ENCODE measurements at regions not wholly inside any gene's neighbourhood (a gene's known extent, or its start where the extent isn't known, plus 50 kb on each side); places are given as distances from the start of the nearest gene placed in this dataset.

GRCh38 chr4:22573198-22573597, 57.3 kb upstream of the ADGRA3 start:
- TF ChIP-seq CTCF (IDR thresholded peaks at IDR 0.05; ENCODE audit: borderline replicate concordance, extremely low read depth, insufficient read depth), result no peak
- FAIRE-seq, result no peak

GRCh38 chr4:22573641-22574040, 57.8 kb upstream of the ADGRA3 start:
- FAIRE-seq (no peak), DNase-seq (no peak)
- Histone ChIP-seq H3K9me3 (ENCODE audit: control insufficient read depth in 2 of 3, insufficient read depth in 1 of 3, low read length in 3 of 3) (no peaks in the 10 kb centered on the region), H3K36me3 (ENCODE audit: control insufficient read depth in 2 of 3, insufficient read depth in 3 of 3, low read length in 3 of 3) (no peaks in the 10 kb centered on the region), H3K27ac (ENCODE audit: low read depth in 2 of 2, low read length in 2 of 2) (no peak overlapping the region), H3K4me1 (ENCODE audit: control insufficient read depth in 2 of 3, insufficient read depth in 2 of 3, low read depth in 1 of 3, low read length in 3 of 3) (peaks cover 0 to 3% (median 0%) of the 10 kb centered on the region in 3 donors), H3K9ac (ENCODE audit: low read length in 3 of 3) (no peak overlapping the region), H3K27me3 (ENCODE audit: control insufficient read depth, insufficient read depth, low read length) (no peaks in the 10 kb centered on the region), H3K4me3 (ENCODE audit: low read length in 3 of 3) (no peak overlapping the region)
- no peak for TF ChIP-seq CTCF (IDR thresholded peaks at IDR 0.05; ENCODE audit: borderline replicate concordance, extremely low read depth, insufficient read depth)
- intact Hi-C loops (cut with DNase I), result no loop called here

More at GRCh38 chr4:22573198-22573597, 57.3 kb upstream of the ADGRA3 start:
- DNase-seq, result peak in 2 of 5 donors; percentile 11 to 75
- Histone ChIP-seq H3K27ac (ENCODE audit: low read depth in 2 of 2, low read length in 2 of 2) (no peak overlapping the region), H3K4me1 (ENCODE audit: control insufficient read depth in 2 of 3, insufficient read depth in 2 of 3, low read depth in 1 of 3, low read length in 3 of 3) (no peaks in the 10 kb centered on the region), H3K9me3 (ENCODE audit: control insufficient read depth in 2 of 3, insufficient read depth in 1 of 3, low read length in 3 of 3) (no peaks in the 10 kb centered on the region), H3K4me3 (ENCODE audit: low read length in 3 of 3) (no peak overlapping the region), H3K36me3 (ENCODE audit: control insufficient read depth in 2 of 3, insufficient read depth in 3 of 3, low read length in 3 of 3) (no peaks in the 10 kb centered on the region), H3K9ac (ENCODE audit: low read length in 3 of 3) (no peak overlapping the region), H3K27me3 (ENCODE audit: control insufficient read depth, insufficient read depth, low read length) (no peaks in the 10 kb centered on the region)
- intact Hi-C loops (cut with DNase I), result no loop called here

- no peaks in the 10 kb centered on the region for H3K27me3 ChIP-seq (ENCODE audit: control insufficient read depth, insufficient read depth, low read length)
- TF ChIP-seq CTCF (IDR thresholded peaks at IDR 0.05; ENCODE audit: borderline replicate concordance, extremely low read depth, insufficient read depth), result no peak
Observed at GRCh38 chr4:22574424-22574823, 58.6 kb upstream of the ADGRA3 start.

GRCh38 chr4:22574880-22575279, 59.0 kb upstream of the ADGRA3 start:
- no peak for TF ChIP-seq CTCF (IDR thresholded peaks at IDR 0.05; ENCODE audit: borderline replicate concordance, extremely low read depth, insufficient read depth)
- Histone ChIP-seq H3K9me3 (ENCODE audit: control insufficient read depth in 2 of 3, insufficient read depth in 1 of 3, low read length in 3 of 3) (no peaks in the 10 kb centered on the region), H3K9ac (ENCODE audit: low read length in 3 of 3) (no peak overlapping the region), H3K27ac (ENCODE audit: low read depth in 2 of 2, low read length in 2 of 2) (no peak overlapping the region), H3K36me3 (ENCODE audit: control insufficient read depth in 2 of 3, insufficient read depth in 3 of 3, low read length in 3 of 3) (no peaks in the 10 kb centered on the region), H3K27me3 (ENCODE audit: control insufficient read depth, insufficient read depth, low read length) (no peaks in the 10 kb centered on the region), H3K4me1 (ENCODE audit: control insufficient read depth in 2 of 3, insufficient read depth in 2 of 3, low read depth in 1 of 3, low read length in 3 of 3) (peaks cover 0 to 3% (median 0%) of the 10 kb centered on the region in 3 donors), H3K4me3 (ENCODE audit: low read length in 3 of 3) (no peak overlapping the region)
- DNase-seq (no peak), FAIRE-seq (no peak)
- intact Hi-C loops (cut with DNase I), result no loop called here

More at GRCh38 chr4:22574424-22574823, 58.6 kb upstream of the ADGRA3 start:
- FAIRE-seq (no peak), DNase-seq (no peak)
- H3K36me3 ChIP-seq (ENCODE audit: control insufficient read depth in 2 of 3, insufficient read depth in 3 of 3, low read length in 3 of 3), result no peaks in the 10 kb centered on the region
- peaks cover 0 to 3% (median 0%) of the 10 kb centered on the region in 3 donors for H3K4me1 ChIP-seq (ENCODE audit: control insufficient read depth in 2 of 3, insufficient read depth in 2 of 3, low read depth in 1 of 3, low read length in 3 of 3)
- no peak overlapping the region for H3K27ac ChIP-seq (ENCODE audit: low read depth in 2 of 2, low read length in 2 of 2)
- intact Hi-C loops (cut with DNase I), result no loop called here
- no peaks in the 10 kb centered on the region for H3K9me3 ChIP-seq (ENCODE audit: control insufficient read depth in 2 of 3, insufficient read depth in 1 of 3, low read length in 3 of 3)
- no peak overlapping the region for H3K9ac ChIP-seq (ENCODE audit: low read length in 3 of 3)
- no peak overlapping the region for H3K4me3 ChIP-seq (ENCODE audit: low read length in 3 of 3)

Measured in kidney (tissue), 13 donors.